ENCODE measurements at regions not wholly inside any gene's neighbourhood (a gene's known extent, or its start where the extent isn't known, plus 50 kb on each side); places are given as distances from the start of the nearest gene placed in this dataset.

DNA sequence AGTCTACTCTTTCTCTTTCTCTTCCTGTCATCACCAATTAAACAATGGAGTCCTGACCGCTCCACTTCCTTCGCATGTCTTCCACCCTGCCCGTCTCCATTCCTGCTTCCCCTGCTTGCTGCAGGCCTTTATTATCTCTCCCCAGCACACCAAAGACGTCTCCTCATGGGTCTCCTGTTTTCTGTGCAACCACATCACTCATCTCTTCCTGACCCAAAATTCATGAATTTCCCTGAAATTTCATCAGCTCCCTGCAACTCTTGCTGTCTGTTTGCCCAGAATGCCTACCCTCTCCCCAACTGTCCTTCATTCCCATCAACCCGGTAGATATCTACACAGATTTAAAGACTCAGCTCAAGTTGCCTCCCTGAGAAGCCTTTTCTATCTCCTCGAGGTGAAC, 76.7 kb upstream of the ALOX12 start:
- Histone ChIP-seq H3K36me3 (no peaks in the 10 kb centered on the region), H3K9me3 (replicated peaks) (no peaks in the 10 kb centered on the region), H3K4me1 (peaks cover 3% of the 10 kb centered on the region), H3K27ac (replicated peaks) (no peak overlapping the region), H3K4me3 (no peak overlapping the region), H3K27me3 (ENCODE audit: low read depth) (peaks cover 43% of the 10 kb centered on the region)
- DNase-seq: no peak
- intact Hi-C loops (cut with micrococcal nuclease): loop anchor here (10.0 kb wide), 1 partner anchor 216 kb away; no protein-coding TSS in a partner anchor
- TF ChIP-seq, protein P1, sequence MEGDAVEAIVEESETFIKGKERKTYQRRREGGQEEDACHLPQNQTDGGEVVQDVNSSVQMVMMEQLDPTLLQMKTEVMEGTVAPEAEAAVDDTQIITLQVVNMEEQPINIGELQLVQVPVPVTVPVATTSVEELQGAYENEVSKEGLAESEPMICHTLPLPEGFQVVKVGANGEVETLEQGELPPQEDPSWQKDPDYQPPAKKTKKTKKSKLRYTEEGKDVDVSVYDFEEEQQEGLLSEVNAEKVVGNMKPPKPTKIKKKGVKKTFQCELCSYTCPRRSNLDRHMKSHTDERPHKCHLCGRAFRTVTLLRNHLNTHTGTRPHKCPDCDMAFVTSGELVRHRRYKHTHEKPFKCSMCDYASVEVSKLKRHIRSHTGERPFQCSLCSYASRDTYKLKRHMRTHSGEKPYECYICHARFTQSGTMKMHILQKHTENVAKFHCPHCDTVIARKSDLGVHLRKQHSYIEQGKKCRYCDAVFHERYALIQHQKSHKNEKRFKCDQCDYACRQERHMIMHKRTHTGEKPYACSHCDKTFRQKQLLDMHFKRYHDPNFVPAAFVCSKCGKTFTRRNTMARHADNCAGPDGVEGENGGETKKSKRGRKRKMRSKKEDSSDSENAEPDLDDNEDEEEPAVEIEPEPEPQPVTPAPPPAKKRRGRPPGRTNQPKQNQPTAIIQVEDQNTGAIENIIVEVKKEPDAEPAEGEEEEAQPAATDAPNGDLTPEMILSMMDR (IDR thresholded peaks at IDR 0.05; ENCODE audit: borderline replicate concordance): no peak

DNA sequence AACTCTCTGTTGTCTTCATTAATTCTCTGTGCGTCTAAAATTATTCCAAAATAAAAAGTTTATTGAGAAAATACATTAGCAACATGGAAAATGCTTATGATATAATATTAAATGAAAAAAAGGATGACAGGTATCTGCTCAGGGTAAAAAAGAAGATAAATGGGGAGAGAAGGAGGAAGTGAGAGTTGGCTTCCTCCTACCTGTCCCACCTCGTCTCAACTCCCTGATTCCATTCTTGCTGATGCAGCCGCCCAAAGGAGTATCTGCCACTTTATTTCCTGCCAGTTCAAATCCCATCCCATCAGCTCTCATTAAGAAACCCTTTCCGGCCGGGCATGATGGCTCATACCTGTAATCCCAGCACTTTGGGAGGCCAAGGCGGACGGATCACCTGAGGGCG, 72.5 kb upstream of the ALOX12 start:
- Histone ChIP-seq H3K27ac (replicated peaks) (no peak overlapping the region), H3K36me3 (no peaks in the 10 kb centered on the region), H3K9me3 (replicated peaks) (no peaks in the 10 kb centered on the region), H3K4me1 (no peaks in the 10 kb centered on the region), H3K27me3 (ENCODE audit: low read depth) (peaks cover 14% of the 10 kb centered on the region), H3K4me3 (no peak overlapping the region)
- DNase-seq: no peak
- intact Hi-C loops (cut with micrococcal nuclease): no loop called here
- TF ChIP-seq, protein P1 (IDR thresholded peaks at IDR 0.05; ENCODE audit: borderline replicate concordance): no peak

DNA sequence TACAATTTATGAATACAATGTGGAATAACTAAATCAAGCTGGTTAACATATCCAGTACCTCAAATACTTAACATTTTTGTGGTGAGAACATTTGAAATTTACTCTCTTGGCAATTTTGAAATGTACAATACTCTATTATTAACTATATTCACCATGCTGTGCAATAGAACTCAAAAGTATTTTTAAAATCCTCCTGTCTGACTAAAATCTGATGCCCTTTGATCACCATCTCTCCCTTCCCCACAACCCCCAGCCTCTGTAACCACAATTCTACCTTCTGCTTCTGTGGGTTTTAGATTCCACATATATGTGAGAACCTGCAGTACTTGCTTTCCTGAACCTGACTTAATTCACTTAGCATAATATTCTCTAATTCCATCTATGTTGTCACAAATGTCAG, 71.6 kb upstream of the ALOX12 start:
- Histone ChIP-seq H3K27ac (replicated peaks) (no peak overlapping the region), H3K27me3 (ENCODE audit: low read depth) (peaks cover 6% of the 10 kb centered on the region), H3K9me3 (replicated peaks) (no peaks in the 10 kb centered on the region), H3K4me3 (no peak overlapping the region), H3K4me1 (no peaks in the 10 kb centered on the region), H3K36me3 (no peaks in the 10 kb centered on the region)
- TF ChIP-seq, protein P1 (IDR thresholded peaks at IDR 0.05; ENCODE audit: borderline replicate concordance): no peak
- intact Hi-C loops (cut with micrococcal nuclease): no loop called here
- DNase-seq: no peak

DNA sequence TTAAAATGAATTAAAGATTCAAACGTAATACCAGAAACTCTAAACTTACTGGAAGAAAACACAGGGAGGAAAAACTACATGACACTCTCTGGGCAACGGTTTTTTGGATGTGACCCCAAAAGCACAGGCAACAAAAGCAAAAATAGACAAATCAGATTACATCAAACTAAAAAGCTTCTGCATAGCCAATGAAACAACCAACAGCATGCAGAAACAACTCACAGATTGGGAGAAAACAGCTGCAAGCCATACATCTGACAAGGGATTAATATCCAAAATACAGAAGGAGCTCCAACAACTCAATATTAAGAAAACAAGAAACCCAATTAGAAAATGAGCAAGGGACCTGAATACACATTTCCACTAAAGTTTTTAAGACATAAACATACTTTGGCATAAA, 69.2 kb upstream of the ALOX12 start:
- TF ChIP-seq, protein P1 (IDR thresholded peaks at IDR 0.05; ENCODE audit: borderline replicate concordance): no peak
- no peaks in the 10 kb centered on the region for H3K4me1 ChIP-seq
- DNase-seq: no peak
- H3K27ac ChIP-seq (replicated peaks): no peak overlapping the region
- intact Hi-C loops (cut with micrococcal nuclease): no loop called here
- H3K36me3 ChIP-seq: no peaks in the 10 kb centered on the region
- no peaks in the 10 kb centered on the region for H3K9me3 ChIP-seq (replicated peaks)
- no peaks in the 10 kb centered on the region for H3K27me3 ChIP-seq (ENCODE audit: low read depth)
- H3K4me3 ChIP-seq: no peak overlapping the region

DNA sequence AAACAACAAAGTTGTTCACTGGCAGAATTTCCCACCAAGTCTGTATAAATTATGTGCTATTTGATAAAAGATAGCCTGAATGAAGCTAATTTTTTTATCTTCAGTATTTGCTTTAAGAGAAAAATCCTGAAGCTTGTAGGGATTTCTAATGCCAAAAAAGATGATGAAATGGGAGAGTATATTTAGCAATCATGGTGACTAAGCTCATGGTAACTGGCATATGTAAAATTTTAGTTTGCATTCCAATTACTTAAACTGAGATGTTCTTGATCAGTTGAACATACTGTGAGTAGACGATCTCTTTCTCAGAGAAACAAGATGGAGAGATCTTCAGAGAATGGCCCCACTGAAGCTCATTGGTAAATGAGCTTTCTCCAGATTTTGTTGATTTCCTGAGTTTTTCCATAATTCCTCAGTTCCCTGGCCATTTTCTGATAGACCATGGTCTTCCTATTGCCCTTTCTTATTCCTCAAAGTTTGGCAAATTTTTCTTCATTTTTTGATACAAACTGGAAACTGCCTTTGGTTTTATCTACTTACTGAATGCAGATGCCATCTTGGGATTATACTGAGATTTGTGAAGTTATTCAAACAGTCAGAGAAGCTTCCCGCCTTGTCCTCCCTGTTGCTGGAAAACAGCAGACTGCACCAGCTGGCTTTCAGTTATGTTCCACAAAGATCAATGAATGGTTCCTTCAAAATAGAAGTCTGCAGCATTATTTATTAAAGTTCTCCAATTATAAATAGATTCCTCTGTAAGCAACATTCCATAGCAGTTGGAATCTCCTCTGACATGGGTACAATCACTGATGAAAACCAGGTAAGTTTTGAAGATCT, 68.3 kb upstream of the ALOX12 start:
- Histone ChIP-seq H3K27ac (replicated peaks) (no peak overlapping the region), H3K4me1 (no peaks in the 10 kb centered on the region), H3K36me3 (no peaks in the 10 kb centered on the region), H3K9me3 (replicated peaks) (no peaks in the 10 kb centered on the region), H3K27me3 (ENCODE audit: low read depth) (no peaks in the 10 kb centered on the region), H3K4me3 (no peak overlapping the region)
- TF ChIP-seq, protein P1 (IDR thresholded peaks at IDR 0.05; ENCODE audit: borderline replicate concordance): no peak
- DNase-seq: no peak
- intact Hi-C loops (cut with micrococcal nuclease): no loop called here
